Keratinocyte (primary cell): ENCODE measurements at regions not wholly inside any gene's neighbourhood (a gene's known extent, or its start where the extent isn't known, plus 50 kb on each side); places are given as distances from the start of the nearest gene placed in this dataset.

Source experiments
- EZH2 ChIP-seq: IDR thresholded peaks from one replicate; pipeline ENCODE4 v1.6.1; 2012; ENCODE audit warnings: inconsistent platforms, mild to moderate bottlenecking, low read length, moderate library complexity
- TF ChIP-seq, protein P1 (sequence below), 3 experiments: IDR thresholded peaks in 1 of 3; conservative IDR thresholded peaks in 1 of 3; optimal IDR thresholded peaks in 1 of 3; 2 replicates in 2 of 3; 3 replicates in 1 of 3; pipeline versions ENCODE3 to v1.5.1; 2011; ENCODE audit warnings: low read length in 3 of 3, mild to moderate bottlenecking in 3 of 3, moderate library complexity in 2 of 3, control low read depth in 1 of 3, inconsistent platforms in 1 of 3; ENCODE audit not compliant: insufficient read depth in 2 of 3; ENCODE audit errors: extremely low read depth in 1 of 3

GRCh38 chr4:153997516-153997915 is 208.6 kb upstream of the SFRP2 start:
- TF ChIP-seq, protein P1, sequence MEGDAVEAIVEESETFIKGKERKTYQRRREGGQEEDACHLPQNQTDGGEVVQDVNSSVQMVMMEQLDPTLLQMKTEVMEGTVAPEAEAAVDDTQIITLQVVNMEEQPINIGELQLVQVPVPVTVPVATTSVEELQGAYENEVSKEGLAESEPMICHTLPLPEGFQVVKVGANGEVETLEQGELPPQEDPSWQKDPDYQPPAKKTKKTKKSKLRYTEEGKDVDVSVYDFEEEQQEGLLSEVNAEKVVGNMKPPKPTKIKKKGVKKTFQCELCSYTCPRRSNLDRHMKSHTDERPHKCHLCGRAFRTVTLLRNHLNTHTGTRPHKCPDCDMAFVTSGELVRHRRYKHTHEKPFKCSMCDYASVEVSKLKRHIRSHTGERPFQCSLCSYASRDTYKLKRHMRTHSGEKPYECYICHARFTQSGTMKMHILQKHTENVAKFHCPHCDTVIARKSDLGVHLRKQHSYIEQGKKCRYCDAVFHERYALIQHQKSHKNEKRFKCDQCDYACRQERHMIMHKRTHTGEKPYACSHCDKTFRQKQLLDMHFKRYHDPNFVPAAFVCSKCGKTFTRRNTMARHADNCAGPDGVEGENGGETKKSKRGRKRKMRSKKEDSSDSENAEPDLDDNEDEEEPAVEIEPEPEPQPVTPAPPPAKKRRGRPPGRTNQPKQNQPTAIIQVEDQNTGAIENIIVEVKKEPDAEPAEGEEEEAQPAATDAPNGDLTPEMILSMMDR (optimal IDR thresholded peaks at IDR 0.05 in 1 of 3, IDR thresholded peaks at IDR 0.05 in 1 of 3, conservative IDR thresholded peaks at IDR 0.05 in 1 of 3; ENCODE audit: extremely low read depth in 1 of 3, insufficient read depth in 2 of 3, low read length in 3 of 3), result no peak
- TF ChIP-seq EZH2, result no peak
